OCI-LY7 (cell line): ENCODE measurements at regions not wholly inside any gene's neighbourhood (a gene's known extent, or its start where the extent isn't known, plus 50 kb on each side); places are given as distances from the start of the nearest gene placed in this dataset.

Experiments used
- BruUV-seq: library from RNA; stranded (reverse); fragments of 400-500 nt; replicated peaks from 2 replicates; lab custom pipeline; 2021; lab: Mats Ljungman, UMichigan
- CTCF ChIA-PET: fragments of 300-600 bp; sonication (Branson Sonifier 250); formaldehyde crosslinking; loops from one replicate; lab custom pipeline; 2022; ENCODE audit warnings: antibody characterized with exemption; ENCODE audit not compliant: unreplicated experiment; lab: Charles Lee
- POLR2A ChIA-PET: fragments of 300-600 bp; sonication (Branson Sonifier 250); formaldehyde crosslinking; loops from one replicate; lab custom pipeline; 2022; ENCODE audit warnings: antibody characterized with exemption; lab: Charles Lee
- DNase-seq: peaks from one replicate; pipeline ENCODE4 v3.0.0-alpha.2; 2015; ENCODE audit warnings: low spot score
- H2AFZ ChIP-seq: fragments of 200-600 bp; sonication (generic), shearing (Covaris generic); 2 replicates; pipeline ENCODE4 v1.6.1; 2014; ENCODE audit warnings: mild to moderate bottlenecking, antibody characterized with exemption, low read length, moderate library complexity
- H3K27ac ChIP-seq: fragments of 200-600 bp; sonication (generic); 2 replicates; pipeline ENCODE4 v1.5.1; 2014; ENCODE audit warnings: mixed run types, low read depth, mild to moderate bottlenecking, moderate library complexity, low read length, inconsistent platforms; ENCODE audit not compliant: poor library complexity, severe bottlenecking
- H3K36me3 ChIP-seq: fragments of 200-600 bp; sonication (generic); 2 replicates; pipeline ENCODE4 v1.6.1; 2014; ENCODE audit warnings: mild to moderate bottlenecking, antibody characterized with exemption, low read length, moderate library complexity, mixed read lengths; ENCODE audit not compliant: insufficient read depth
- H3K4me1 ChIP-seq: fragments of 200-600 bp; sonication (generic); 2 replicates; pipeline ENCODE4 v1.5.1; 2014; ENCODE audit warnings: mild to moderate bottlenecking, low read length; ENCODE audit not compliant: insufficient read depth, poor library complexity, severe bottlenecking
- H3K4me2 ChIP-seq: fragments of 200-600 bp; sonication (generic); 2 replicates; pipeline ENCODE4 v1.6.1; 2014; ENCODE audit warnings: mild to moderate bottlenecking, low read length
- H3K4me3 ChIP-seq: fragments of 200-600 bp; sonication (generic); 2 replicates; pipeline ENCODE4 v1.5.1; 2014; ENCODE audit warnings: mild to moderate bottlenecking, low read depth, low read length; ENCODE audit not compliant: poor library complexity, severe bottlenecking
- H3K79me2 ChIP-seq: fragments of 200-600 bp; sonication (generic); 2 replicates; pipeline ENCODE4 v1.6.1; 2016; ENCODE audit warnings: low read depth, mild to moderate bottlenecking, low read length, moderate library complexity, mixed read lengths; ENCODE audit not compliant: insufficient read depth
- H3K9me2 ChIP-seq: fragments of 200-600 bp; sonication (generic); 2 replicates; pipeline ENCODE4 v1.6.1; 2016; ENCODE audit warnings: mild to moderate bottlenecking, low read length, mixed read lengths; ENCODE audit not compliant: insufficient read depth
- H3K9me3 ChIP-seq: fragments of 200-600 bp; sonication (generic); 2 replicates; pipeline ENCODE4 v1.6.1; 2014; ENCODE audit warnings: mild to moderate bottlenecking, mixed run types, low read length, mixed read lengths
- H4K20me1 ChIP-seq: fragments of 200-600 bp; sonication (generic); 2 replicates; pipeline ENCODE4 v1.6.1; 2014; ENCODE audit warnings: mild to moderate bottlenecking, antibody characterized with exemption, low read length, moderate library complexity, mixed read lengths; ENCODE audit not compliant: insufficient read depth
- EZH2phosphoT487 ChIP-seq: fragments of 200-600 bp; sonication (generic); IDR thresholded peaks from 2 replicates; pipeline ENCODE4 v1.6.1; 2018; ENCODE audit warnings: low read depth, borderline replicate concordance, mild to moderate bottlenecking, mixed run types, antibody characterized with exemption, low read length, moderate library complexity, mixed read lengths
- intact Hi-C: fragments of 100-400 bp; cut with micrococcal nuclease; formaldehyde crosslinking; loops from one replicate; pipeline ENCODE4 v1.10.0; 2022; ENCODE audit not compliant: unreplicated experiment
- TF ChIP-seq, protein P1 (sequence below): fragments of 200-600 bp; sonication (generic); conservative IDR thresholded peaks from 2 replicates; pipeline ENCODE4 v1.5.1; 2014; ENCODE audit warnings: mild to moderate bottlenecking, antibody characterized with exemption, low read length, moderate library complexity, mixed read lengths

- no peak overlapping the region for H2AFZ ChIP-seq
- no peaks in the 10 kb centered on the region for H3K9me2 ChIP-seq
- H3K4me1 ChIP-seq: peaks cover 9% of the 10 kb centered on the region
- no peak overlapping the region for H3K4me3 ChIP-seq
- H3K4me2 ChIP-seq: no peak overlapping the region
- TF ChIP-seq, protein P1, sequence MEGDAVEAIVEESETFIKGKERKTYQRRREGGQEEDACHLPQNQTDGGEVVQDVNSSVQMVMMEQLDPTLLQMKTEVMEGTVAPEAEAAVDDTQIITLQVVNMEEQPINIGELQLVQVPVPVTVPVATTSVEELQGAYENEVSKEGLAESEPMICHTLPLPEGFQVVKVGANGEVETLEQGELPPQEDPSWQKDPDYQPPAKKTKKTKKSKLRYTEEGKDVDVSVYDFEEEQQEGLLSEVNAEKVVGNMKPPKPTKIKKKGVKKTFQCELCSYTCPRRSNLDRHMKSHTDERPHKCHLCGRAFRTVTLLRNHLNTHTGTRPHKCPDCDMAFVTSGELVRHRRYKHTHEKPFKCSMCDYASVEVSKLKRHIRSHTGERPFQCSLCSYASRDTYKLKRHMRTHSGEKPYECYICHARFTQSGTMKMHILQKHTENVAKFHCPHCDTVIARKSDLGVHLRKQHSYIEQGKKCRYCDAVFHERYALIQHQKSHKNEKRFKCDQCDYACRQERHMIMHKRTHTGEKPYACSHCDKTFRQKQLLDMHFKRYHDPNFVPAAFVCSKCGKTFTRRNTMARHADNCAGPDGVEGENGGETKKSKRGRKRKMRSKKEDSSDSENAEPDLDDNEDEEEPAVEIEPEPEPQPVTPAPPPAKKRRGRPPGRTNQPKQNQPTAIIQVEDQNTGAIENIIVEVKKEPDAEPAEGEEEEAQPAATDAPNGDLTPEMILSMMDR: no peak
- TF ChIP-seq EZH2phosphoT487: no peak
- intact Hi-C loops: loop anchor here (5.0 kb wide), 1 partner anchor 226 kb away; no protein-coding TSS in a partner anchor
- H3K9me3 ChIP-seq: no peaks in the 10 kb centered on the region
- DNase-seq: no peak
- H3K27ac ChIP-seq: no peak overlapping the region
- no peaks in the 10 kb centered on the region for H4K20me1 ChIP-seq
- POLR2A ChIA-PET: interaction anchor here (0.6 to 1.9 kb wide), 5 partner anchors 9 to 207 kb away, joined by 3 to 5 read pairs (median 3); no protein-coding TSS in a partner anchor
- TSS peak; percentile 21 for BruUV-seq
- H3K79me2 ChIP-seq: no peaks in the 10 kb centered on the region
- no peaks in the 10 kb centered on the region for H3K36me3 ChIP-seq
- CTCF ChIA-PET: interaction anchor here (0.6 to 0.7 kb wide), 2 partner anchors 126 to 242 kb away, joined by 3 to 4 read pairs; no protein-coding TSS in a partner anchor
Measured at GRCh38 chr15:92796161-92796611, 103.9 kb upstream of the CHD2 start.

DNA sequence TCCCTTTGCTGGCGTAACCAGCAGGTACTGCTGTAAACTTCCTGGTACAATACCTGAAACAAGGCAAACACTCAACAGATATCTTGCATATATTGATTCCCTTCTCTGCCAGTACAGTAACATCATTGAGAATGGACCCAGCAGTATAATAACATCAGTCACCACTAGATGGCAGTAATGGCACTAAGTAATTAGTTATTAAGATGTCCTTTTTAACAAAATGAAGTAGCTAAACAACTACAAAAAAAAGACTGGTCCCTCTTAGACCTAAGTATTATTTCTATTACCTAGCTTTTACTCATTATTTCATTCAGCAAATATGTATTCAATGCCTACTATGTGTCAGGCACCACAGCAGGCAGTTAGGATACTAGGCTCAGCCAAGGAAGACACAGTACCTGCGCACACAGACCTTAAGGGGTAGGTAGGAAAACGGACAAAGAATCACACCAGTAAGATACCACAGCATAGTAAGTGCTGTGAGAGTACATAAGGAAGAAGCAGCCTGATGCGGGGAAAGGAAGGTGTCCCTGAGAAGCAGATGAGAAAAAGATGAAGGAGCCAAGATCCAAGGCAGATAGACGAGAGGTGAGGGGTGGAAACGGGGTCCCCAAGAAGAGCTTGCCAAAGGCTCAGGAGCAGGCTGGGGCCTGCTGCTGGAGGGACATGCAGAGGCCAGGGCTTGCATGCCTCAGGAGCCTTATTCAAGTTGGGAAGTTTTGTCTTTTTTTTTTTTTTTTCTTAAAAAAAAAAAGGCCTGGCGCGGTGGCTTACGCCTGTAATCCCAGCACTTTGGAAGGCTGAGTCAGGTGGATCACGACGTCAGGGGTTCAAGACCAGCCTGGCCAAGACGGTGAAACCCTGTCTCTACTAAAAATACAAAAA is 102.7 kb upstream of the CHD2 start:
- intact Hi-C loops: loop anchor here (1.0 to 5.0 kb wide), 2 partner anchors 121 to 225 kb away; no protein-coding TSS in a partner anchor
- no TSS peak for BruUV-seq
- CTCF ChIA-PET: interaction anchor here (0.6 to 1.6 kb wide), 8 partner anchors 34 to 235 kb away, joined by 3 to 10 read pairs (median 4); no protein-coding TSS in a partner anchor
- no peaks in the 10 kb centered on the region for H4K20me1 ChIP-seq
- no peaks in the 10 kb centered on the region for H3K36me3 ChIP-seq
- TF ChIP-seq EZH2phosphoT487: no peak
- TF ChIP-seq, protein P1: peak; percentile 96
- no peaks in the 10 kb centered on the region for H3K9me3 ChIP-seq
- H3K27ac ChIP-seq: no peak overlapping the region
- H3K9me2 ChIP-seq: no peaks in the 10 kb centered on the region
- no peak overlapping the region for H3K4me2 ChIP-seq
- peak; percentile 89 for DNase-seq
- H2AFZ ChIP-seq: peak overlapping the region; percentile 74
- peaks cover 9% of the 10 kb centered on the region for H3K4me1 ChIP-seq
- H3K79me2 ChIP-seq: no peaks in the 10 kb centered on the region
- no peak overlapping the region for H3K4me3 ChIP-seq
- POLR2A ChIA-PET: interaction anchor here (0.5 to 1.9 kb wide), 10 partner anchors 8 to 408 kb away, joined by 3 to 5 read pairs (median 4); partner anchors contain the start of gene CHD2
